ENCODE measurements at regions not wholly inside any gene's neighbourhood (a gene's known extent, or its start where the extent isn't known, plus 50 kb on each side); places are given as distances from the start of the nearest gene placed in this dataset.

DNA sequence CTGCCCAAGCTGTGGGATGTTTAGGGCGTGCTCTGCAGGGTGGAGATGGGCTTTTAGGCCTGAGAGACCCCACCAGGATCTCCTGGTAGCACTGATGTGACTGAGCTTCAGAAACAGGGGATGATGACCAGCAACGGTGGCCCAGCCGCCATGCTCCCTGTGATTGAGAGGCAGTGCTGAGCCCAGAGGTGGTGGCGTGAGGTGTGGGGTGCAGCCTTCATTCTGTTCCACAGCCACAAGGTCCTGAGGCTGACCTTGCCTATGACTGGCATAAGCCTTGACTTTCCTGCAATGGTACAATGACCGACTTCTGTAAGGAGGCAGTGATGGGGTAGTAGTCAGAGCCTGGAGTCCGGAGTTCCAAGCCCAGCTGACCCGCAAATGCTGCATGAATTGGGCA, 263.3 kb downstream of the TSN start:
- TF ChIP-seq, protein P1, sequence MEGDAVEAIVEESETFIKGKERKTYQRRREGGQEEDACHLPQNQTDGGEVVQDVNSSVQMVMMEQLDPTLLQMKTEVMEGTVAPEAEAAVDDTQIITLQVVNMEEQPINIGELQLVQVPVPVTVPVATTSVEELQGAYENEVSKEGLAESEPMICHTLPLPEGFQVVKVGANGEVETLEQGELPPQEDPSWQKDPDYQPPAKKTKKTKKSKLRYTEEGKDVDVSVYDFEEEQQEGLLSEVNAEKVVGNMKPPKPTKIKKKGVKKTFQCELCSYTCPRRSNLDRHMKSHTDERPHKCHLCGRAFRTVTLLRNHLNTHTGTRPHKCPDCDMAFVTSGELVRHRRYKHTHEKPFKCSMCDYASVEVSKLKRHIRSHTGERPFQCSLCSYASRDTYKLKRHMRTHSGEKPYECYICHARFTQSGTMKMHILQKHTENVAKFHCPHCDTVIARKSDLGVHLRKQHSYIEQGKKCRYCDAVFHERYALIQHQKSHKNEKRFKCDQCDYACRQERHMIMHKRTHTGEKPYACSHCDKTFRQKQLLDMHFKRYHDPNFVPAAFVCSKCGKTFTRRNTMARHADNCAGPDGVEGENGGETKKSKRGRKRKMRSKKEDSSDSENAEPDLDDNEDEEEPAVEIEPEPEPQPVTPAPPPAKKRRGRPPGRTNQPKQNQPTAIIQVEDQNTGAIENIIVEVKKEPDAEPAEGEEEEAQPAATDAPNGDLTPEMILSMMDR (IDR thresholded peaks at IDR 0.05), result no peak
- no peak for TF ChIP-seq POLR2A (IDR thresholded peaks at IDR 0.05)

Data from ovary (tissue), 3 donors.